Keratinocyte (primary cell): ENCODE measurements at regions not wholly inside any gene's neighbourhood (a gene's known extent, or its start where the extent isn't known, plus 50 kb on each side); places are given as distances from the start of the nearest gene placed in this dataset.

Source experiments
- CTCF ChIP-seq, 3 experiments: IDR thresholded peaks in 1 of 3; conservative IDR thresholded peaks in 1 of 3; optimal IDR thresholded peaks in 1 of 3; 2 replicates in 2 of 3; 3 replicates in 1 of 3; pipeline versions ENCODE3 to v1.5.1; 2011; ENCODE audit warnings: low read length in 3 of 3, mild to moderate bottlenecking in 3 of 3, moderate library complexity in 2 of 3, control low read depth in 1 of 3, inconsistent platforms in 1 of 3; ENCODE audit not compliant: insufficient read depth in 2 of 3; ENCODE audit errors: extremely low read depth in 1 of 3
- EZH2 ChIP-seq: IDR thresholded peaks from one replicate; pipeline ENCODE4 v1.6.1; 2012; ENCODE audit warnings: inconsistent platforms, mild to moderate bottlenecking, low read length, moderate library complexity

GRCh38 chr2:57552885-57553284 lies 493.7 kb upstream of the VRK2 start:
- TF ChIP-seq CTCF (optimal IDR thresholded peaks at IDR 0.05 in 1 of 3, IDR thresholded peaks at IDR 0.05 in 1 of 3, conservative IDR thresholded peaks at IDR 0.05 in 1 of 3; ENCODE audit: extremely low read depth in 1 of 3, insufficient read depth in 2 of 3, low read length in 3 of 3) = peak in 1 of 3 experiments; percentile 11
- no peak for TF ChIP-seq EZH2
